ENCODE measurements at regions not wholly inside any gene's neighbourhood (a gene's known extent, or its start where the extent isn't known, plus 50 kb on each side); places are given as distances from the start of the nearest gene placed in this dataset.

- TF ChIP-seq CTCF (conservative IDR thresholded peaks at IDR 0.05; ENCODE audit: low read length) = no peak
- no peak for TF ChIP-seq EZH2phosphoT487 (IDR thresholded peaks at IDR 0.05; ENCODE audit: borderline replicate concordance, low read depth, low read length)
These were observed 299.1 kb upstream of the SLC14A2 start for GRCh38 chr18:45316127-45316526.
